NCI-H345 treated with DMSO at 0.1 percent for 48 hours (cell line): ENCODE measurements at regions not wholly inside any gene's neighbourhood (a gene's known extent, or its start where the extent isn't known, plus 50 kb on each side); places are given as distances from the start of the nearest gene placed in this dataset.
"Not testable (repeated sequence)": the region's sequence is repeated elsewhere in the genome, so short reads cannot be mapped to it uniquely, and the experiment has no call there.

Experiments
- DNase-seq: peaks from one replicate; lab custom pipeline; 2025; ENCODE audit not compliant: unreplicated experiment; lab: John Stamatoyannopoulos, UW

GRCh38 chr7:13737563-13737962 lies 251.9 kb downstream of the ETV1 start:
- no peak for DNase-seq

DNA sequence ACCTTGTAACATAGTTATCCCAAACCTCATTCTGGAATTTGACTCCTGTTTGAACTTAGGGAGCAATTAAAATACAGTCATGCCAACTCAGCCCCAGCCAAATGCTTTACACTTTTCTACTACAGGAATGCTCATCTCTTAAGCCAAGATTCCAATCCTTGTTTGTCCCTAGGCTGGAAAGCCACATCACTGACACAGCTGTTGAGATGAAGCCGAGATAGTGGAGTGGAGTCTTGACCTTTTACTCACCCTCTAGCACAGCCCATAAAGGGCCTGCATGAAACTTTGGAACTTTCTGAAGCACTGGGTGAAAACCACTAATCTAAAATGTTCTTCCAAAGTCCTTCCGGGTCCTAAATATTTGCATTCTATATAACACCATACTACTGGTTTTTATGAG lies 247.3 kb downstream of the ETV1 start:
- DNase-seq: no peak

GRCh38 chr7:13742811-13743210 lies 246.7 kb downstream of the ETV1 start:
- peak; percentile 8 for DNase-seq

GRCh38 chr7:13743226-13743625 lies 246.2 kb downstream of the ETV1 start:
- DNase-seq: no peak

DNA sequence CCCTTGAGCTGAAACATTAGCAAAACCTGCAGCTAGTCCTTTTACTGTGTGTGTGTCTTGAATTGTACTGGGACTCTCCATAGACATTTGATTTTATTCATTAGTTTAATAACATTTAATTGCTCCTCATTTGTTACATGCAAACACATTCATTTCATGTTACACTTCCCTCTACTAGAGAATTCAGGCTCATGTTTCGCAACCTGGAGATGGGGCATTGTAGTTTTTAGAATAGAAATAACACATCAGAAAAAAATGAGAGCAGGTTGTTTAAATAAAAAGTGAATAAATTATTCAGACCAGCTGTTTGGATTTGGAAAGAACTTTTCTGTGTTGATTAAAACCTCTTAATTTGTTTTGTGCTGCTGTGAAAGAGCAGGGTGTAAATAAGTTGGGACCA lies 243.9 kb downstream of the ETV1 start:
- no peak for DNase-seq

- no peak for DNase-seq
These were observed 240.5 kb downstream of the ETV1 start for GRCh38 chr7:13748998-13749397.

- no peak for DNase-seq
These were observed 239.8 kb downstream of the ETV1 start for GRCh38 chr7:13749636-13750035.

DNA sequence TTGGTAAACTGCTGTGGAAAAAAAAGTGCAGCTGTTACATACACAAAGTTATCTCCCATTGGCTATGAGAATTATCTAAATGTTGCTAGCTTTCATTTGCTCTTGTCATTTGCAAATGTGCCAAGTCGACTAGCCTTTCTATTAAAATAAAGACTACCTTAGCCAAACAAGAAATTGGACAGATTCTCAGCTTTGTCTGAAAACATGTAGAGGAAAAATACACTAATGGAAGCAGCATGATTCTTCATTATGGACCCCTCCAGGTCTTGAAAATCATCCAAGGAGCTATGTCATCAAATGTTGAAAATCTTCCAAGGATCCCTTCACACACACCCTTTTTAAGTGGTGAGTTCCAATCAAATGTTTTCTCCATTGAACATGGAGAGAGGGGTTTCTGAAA lies 237.7 kb downstream of the ETV1 start:
- no peak for DNase-seq

DNA sequence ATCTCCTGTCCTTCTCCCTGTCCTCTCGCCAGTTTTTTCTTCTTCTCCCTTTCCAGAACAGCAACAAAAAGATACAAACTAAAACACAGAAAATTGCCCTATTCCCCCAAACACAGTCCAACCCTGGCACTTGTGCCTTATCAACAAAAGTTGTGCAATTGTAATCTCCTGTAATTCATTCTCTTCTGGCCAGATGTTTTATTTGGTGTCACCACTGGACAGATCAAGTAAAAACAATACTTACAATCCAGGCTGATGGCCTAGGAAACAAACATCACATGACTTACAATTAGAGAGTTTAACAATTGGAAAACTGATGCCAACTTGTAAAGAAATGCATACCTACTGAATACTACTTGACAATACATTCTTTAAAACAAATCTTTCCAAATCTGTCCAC lies 231.6 kb downstream of the ETV1 start:
- no peak for DNase-seq

- not testable (repeated sequence) for DNase-seq
These were observed 223.6 kb downstream of the ETV1 start for GRCh38 chr7:13765853-13766252.

- no peak for DNase-seq
These were observed 219.2 kb downstream of the ETV1 start for GRCh38 chr7:13770305-13770704.

GRCh38 chr7:13774976-13775375 lies 214.5 kb downstream of the ETV1 start:
- no peak for DNase-seq

GRCh38 chr7:13777242-13777641 lies 212.2 kb downstream of the ETV1 start:
- no peak for DNase-seq

DNA sequence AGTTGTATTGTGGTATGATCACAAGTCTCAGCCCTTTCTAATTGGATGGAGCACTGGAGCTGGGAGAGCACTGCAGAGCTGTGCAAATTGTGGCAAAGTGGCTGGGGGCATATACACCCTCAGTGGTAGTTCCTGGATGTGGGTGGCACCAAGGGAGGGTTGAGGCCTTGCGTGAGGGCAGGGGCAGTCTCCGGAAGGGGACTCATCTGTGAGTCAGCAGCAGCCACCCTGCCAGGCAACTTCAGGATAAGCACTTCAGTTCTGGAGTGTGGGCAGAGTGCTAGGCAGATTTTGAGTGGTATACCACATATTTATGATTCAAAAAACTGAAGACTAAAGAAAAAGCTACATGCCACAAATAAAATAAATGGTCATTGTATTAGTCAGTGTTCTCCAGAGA lies 210.5 kb downstream of the ETV1 start:
- DNase-seq: no peak

DNA sequence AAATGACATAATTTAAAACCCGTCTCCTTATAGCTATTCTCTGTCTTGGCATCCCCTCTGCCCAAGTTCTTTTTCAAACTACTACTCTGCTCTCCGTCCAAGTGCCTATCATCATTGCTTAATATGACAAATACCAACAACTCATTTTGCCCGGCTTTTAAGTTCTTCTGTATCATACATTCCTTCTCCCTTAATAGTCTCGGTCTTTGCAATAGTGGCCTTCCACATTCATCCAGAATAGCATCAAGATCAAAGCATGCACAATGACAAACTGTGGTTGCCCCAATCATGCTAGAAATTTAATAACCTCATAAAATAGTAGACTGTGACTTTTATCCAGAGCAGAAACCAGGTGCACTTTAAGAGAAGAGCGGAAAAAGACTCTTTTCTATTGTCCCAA lies 198.9 kb downstream of the ETV1 start:
- no peak for DNase-seq

- DNase-seq: no peak
These were observed 197.3 kb downstream of the ETV1 start for GRCh38 chr7:13792208-13792607.

DNA sequence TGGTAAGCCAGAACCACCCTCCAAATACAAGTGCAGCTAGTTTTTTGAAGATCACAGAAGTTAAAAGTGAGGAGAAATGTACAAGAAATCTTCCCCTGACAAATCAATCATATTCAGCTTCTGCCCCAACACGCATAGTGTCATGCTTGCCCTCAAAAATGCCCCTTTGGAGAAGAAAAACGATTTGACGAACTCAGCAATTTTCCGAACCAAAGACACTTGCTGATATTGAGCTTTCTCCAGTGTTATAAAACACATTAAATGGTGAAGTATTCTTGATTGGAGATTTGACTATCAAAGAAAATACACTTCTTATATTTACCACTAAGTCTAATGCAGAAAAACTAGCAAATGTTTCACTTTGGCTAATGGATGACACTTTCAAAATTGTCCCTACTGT lies 195.5 kb downstream of the ETV1 start:
- DNase-seq: no peak

GRCh38 chr7:13794581-13794980 lies 194.9 kb downstream of the ETV1 start:
- no peak for DNase-seq

GRCh38 chr7:13797545-13797944 lies 191.9 kb downstream of the ETV1 start:
- no peak for DNase-seq

DNA sequence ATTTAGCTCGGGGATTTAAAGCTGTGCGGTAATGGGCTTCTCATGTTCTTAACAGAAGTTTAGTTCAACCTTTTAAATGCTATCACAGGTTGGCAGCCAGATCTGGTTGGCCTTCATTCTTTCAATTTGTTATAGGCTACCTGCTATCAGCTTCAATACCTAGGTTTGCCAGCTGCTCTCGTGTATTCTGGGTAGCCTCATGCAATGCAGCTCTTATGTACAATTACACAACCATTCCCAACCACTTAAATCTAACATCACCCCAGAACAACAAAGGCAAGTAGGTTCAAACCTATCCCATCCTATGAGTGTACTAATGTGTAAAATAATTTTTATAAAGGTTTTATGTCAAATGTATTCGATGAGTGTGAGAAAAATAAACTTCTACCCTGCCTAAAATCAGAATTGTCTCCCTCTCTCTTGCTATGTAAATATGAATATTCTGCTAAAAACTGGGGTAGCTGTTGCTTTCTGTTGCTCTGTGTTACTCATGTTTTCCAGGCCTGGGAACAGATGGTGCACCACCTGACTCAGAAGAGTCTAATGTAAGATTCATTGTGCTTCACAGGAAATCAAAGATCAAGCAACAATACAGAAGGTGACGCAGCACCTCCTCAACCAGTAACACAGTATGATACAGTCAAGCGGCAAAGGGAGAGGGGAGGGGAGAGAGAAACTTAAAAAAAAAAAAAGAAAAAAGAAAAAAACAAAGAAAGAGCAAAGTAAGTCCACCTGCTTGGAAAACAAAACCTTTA lies 188.6 kb downstream of the ETV1 start:
- DNase-seq: no peak

DNA sequence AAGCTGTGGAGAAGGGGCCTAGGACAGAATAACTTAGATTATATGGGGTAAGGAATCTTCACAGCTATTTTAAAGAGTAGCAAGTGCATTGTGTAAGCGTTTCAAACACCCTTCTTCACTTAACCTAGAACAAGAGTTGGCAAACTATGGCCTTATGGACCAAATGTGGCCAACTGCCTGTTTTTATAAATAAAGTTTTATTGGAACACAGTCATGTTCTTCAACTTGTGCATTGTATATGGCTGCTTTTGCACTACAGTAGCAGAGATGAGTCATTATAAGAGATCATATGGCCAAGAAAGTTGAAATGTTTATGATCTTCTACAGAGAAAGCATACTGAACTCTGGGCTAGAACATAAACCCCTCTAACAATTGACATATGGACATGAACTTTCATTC lies 187.8 kb downstream of the ETV1 start:
- no peak for DNase-seq

- no peak for DNase-seq
These were observed 186.8 kb downstream of the ETV1 start for GRCh38 chr7:13802651-13803050.

- DNase-seq: no peak
These were observed 186.3 kb downstream of the ETV1 start for GRCh38 chr7:13803134-13803533.
